Mesodermal cell (in vitro differentiated cells): ENCODE measurements at regions not wholly inside any gene's neighbourhood (a gene's known extent, or its start where the extent isn't known, plus 50 kb on each side); places are given as distances from the start of the nearest gene placed in this dataset.

Experiments
- H3K27ac ChIP-seq: 2 replicates; pipeline ENCODE4 v1.7.0; 2013; ENCODE audit warnings: mild to moderate bottlenecking, low read depth, low read length, moderate library complexity; ENCODE audit not compliant: severe bottlenecking
- H3K36me3 ChIP-seq: 2 replicates; pipeline ENCODE4 v1.7.1; 2013; ENCODE audit warnings: mild to moderate bottlenecking, low read length, moderate library complexity; ENCODE audit not compliant: control insufficient read depth, insufficient read depth
- H3K4me1 ChIP-seq: one replicate; pipeline ENCODE4 v1.7.1; 2013; ENCODE audit warnings: mild to moderate bottlenecking, low read length; ENCODE audit not compliant: insufficient read depth, control insufficient read depth, poor library complexity, severe bottlenecking
- H3K4me3 ChIP-seq: 2 replicates; pipeline ENCODE4 v1.7.0; 2013; ENCODE audit warnings: low read length, control low read depth, mild to moderate bottlenecking; ENCODE audit not compliant: insufficient read depth, poor library complexity, severe bottlenecking; ENCODE audit errors: extremely low read depth
- H3K9me3 ChIP-seq: 2 replicates; pipeline ENCODE4 v1.7.1; 2013; ENCODE audit warnings: mild to moderate bottlenecking, low read length, moderate library complexity; ENCODE audit not compliant: control insufficient read depth
- WGBS, 2 experiments: methylation state at CpG; one replicate each; pipeline ENCODE4 v1.1.5; 2013; ENCODE audit warnings: missing lambda C conversion rate in 2 of 2; ENCODE audit not compliant: insufficient coverage in 2 of 2; 5-methylcytosine and 5-hydroxymethylcytosine counted together

GRCh38 chr5:41636605-41637004 lies 126.2 kb upstream of the PLCXD3 start:
- Histone ChIP-seq H3K27ac (no peak overlapping the region), H3K4me1 (no peaks in the 10 kb centered on the region), H3K9me3 (no peaks in the 10 kb centered on the region), H3K36me3 (no peaks in the 10 kb centered on the region), H3K4me3 (no peak overlapping the region)
- 88 to 89% methylated on average over 1 to 2 of the region's 2 CpGs for WGBS, 2 experiments

GRCh38 chr5:41629897-41630296 lies 119.5 kb upstream of the PLCXD3 start:
- Histone ChIP-seq H3K27ac (no peak overlapping the region), H3K9me3 (no peaks in the 10 kb centered on the region), H3K4me3 (no peak overlapping the region), H3K4me1 (no peaks in the 10 kb centered on the region), H3K36me3 (no peaks in the 10 kb centered on the region)
- WGBS, 2 experiments = no CpG with 5 or more reads among the region's 1 CpG

- Histone ChIP-seq H3K27ac (no peak overlapping the region), H3K4me1 (no peaks in the 10 kb centered on the region), H3K4me3 (no peak overlapping the region), H3K9me3 (no peaks in the 10 kb centered on the region), H3K36me3 (no peaks in the 10 kb centered on the region)
Observed at GRCh38 chr5:41625571-41625970, 115.2 kb upstream of the PLCXD3 start.

- Histone ChIP-seq H3K4me3 (no peak overlapping the region), H3K4me1 (no peaks in the 10 kb centered on the region), H3K27ac (no peak overlapping the region), H3K36me3 (no peaks in the 10 kb centered on the region), H3K9me3 (no peaks in the 10 kb centered on the region)
- 77 to 94% methylated on average over 1 to 2 of the region's 2 CpGs for WGBS, 2 experiments
Observed at GRCh38 chr5:41621420-41621819, 111.0 kb upstream of the PLCXD3 start.

DNA sequence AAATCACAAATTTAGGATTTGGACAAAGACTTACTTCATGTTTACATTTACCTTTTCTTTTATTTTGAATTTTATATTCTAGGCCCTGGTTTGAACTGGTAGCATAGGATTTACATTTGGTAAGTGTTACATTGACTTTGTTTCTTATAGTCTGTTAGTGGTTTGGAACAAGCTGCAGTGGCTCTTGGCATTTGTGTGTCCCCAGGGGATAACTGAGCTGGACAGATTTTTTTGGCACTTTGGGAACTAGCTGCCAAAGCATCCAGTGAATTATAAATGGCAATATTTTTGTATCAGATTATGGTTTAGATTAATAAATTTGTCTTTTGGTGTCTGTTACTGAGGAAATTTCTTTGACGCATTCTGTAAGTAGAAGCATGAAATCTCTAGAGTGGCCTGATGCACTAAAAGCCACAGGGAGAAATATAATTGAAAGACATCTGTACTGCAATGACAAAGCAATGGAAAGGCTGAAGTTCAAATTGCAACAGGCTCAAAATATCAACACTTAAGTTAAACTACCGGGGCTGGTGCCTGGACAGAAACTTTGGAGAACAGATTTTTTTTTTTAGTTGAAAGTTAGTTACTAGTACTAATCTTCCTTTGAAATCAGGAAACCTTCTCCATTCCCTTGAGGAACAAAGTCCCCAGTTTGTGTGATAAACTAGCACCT lies 107.6 kb upstream of the PLCXD3 start:
- H3K36me3 ChIP-seq = no peaks in the 10 kb centered on the region
- H3K9me3 ChIP-seq = no peaks in the 10 kb centered on the region
- H3K4me1 ChIP-seq = no peaks in the 10 kb centered on the region
- no peak overlapping the region for H3K27ac ChIP-seq
- 90 to 100% methylated on average over 1 of the region's 2 CpGs for WGBS, 2 experiments
- no peak overlapping the region for H3K4me3 ChIP-seq

DNA sequence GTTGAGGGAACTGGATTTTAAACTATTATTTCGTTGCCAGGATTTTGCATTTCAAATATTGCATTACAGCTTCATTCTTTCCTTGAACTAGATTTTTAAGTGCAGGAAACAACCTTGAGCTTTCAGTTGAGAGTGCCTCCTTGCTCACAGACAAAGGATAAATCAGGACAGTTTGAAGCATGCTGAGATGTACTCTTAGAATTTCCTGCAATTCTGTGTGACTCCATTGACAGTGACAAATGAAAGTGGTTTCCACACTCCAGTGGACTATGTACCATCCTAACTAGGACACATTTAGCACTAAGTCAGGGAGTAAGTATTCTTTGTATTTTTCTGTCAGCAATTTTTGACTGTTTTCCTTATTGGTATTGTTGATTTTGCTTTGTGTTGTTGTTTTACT lies 100.0 kb upstream of the PLCXD3 start:
- Histone ChIP-seq H3K9me3 (no peaks in the 10 kb centered on the region), H3K36me3 (no peaks in the 10 kb centered on the region), H3K27ac (no peak overlapping the region), H3K4me1 (no peaks in the 10 kb centered on the region), H3K4me3 (no peak overlapping the region)
- no CpG with 5 or more reads among the region's 1 CpG for WGBS, 2 experiments

DNA sequence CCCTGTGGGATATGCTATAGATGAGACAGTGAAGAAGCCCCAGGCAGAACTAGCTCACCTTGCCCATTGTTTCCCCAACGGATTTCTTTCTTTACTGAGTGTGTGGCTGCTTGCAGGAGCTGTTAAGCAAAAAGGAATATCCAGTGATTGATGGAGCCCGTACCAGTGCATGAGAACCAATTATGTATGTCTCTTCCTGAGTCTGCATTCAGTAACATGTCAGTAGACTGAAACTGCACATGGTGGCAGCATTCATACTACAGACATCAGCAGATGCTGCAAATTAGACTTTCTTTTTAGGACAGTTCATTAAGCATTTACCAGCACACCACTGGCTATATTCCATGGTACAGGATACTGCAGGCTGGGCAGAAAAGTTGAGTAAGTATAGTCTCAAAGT lies 90.3 kb upstream of the PLCXD3 start:
- H3K4me3 ChIP-seq = no peak overlapping the region

DNA sequence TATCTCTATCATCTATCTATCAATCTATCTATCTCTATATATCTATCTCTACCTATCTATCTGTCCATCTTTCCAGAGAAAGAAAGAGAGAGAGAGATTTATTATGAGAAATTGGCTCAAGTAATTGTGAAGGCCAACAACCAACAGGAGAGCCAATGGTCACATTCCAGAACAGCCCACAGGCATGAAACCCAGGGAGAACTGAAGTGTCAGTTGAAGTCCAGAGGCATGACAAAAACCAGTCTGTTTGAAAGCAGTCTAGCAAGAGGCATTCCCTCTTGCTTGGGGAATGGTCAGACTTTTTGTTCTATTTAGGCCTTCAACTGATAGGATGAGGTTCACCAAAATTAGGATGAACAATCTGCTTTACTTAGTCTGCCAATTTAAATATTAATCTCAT lies 87.6 kb upstream of the PLCXD3 start:
- Histone ChIP-seq H3K4me3 (no peak overlapping the region), H3K36me3 (no peaks in the 10 kb centered on the region)

More for the DNA sequence above, 90.3 kb upstream of the PLCXD3 start:
- no peaks in the 10 kb centered on the region for H3K36me3 ChIP-seq
- no peaks in the 10 kb centered on the region for H3K4me1 ChIP-seq
- no peak overlapping the region for H3K27ac ChIP-seq
- no peaks in the 10 kb centered on the region for H3K9me3 ChIP-seq
- WGBS, 2 experiments = 76 to 100% methylated on average over 1 to 2 of the region's 2 CpGs

DNA sequence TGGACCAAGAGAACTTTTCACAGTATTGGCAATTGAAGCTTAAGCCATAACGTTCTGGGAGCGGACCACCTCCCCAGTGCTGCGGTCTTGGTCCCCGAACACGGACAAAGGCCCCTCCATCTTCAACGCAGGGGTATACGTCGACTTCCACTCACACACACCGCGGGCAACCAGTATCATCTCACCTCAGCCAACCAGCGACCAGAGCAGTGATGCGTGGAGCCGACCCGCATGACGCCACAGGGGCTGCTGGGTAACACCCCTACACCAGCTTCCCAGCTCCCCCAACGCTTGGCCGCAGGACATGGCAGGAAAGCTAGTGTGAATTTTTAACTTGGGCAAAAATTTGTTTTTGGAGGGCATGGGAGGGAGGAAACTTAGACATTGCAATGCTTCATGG lies 77.3 kb upstream of the PLCXD3 start:
- H3K36me3 ChIP-seq = no peaks in the 10 kb centered on the region
- no peak overlapping the region for H3K4me3 ChIP-seq
- H3K27ac ChIP-seq = no peak overlapping the region
- H3K4me1 ChIP-seq = no peaks in the 10 kb centered on the region
- 95 to 96% methylated on average over 13 of the region's 17 CpGs for WGBS, 2 experiments
- no peaks in the 10 kb centered on the region for H3K9me3 ChIP-seq

More for the DNA sequence above, 87.6 kb upstream of the PLCXD3 start:
- Histone ChIP-seq H3K9me3 (no peaks in the 10 kb centered on the region), H3K4me1 (no peaks in the 10 kb centered on the region), H3K27ac (no peak overlapping the region)

- H3K27ac ChIP-seq = no peak overlapping the region
- no peaks in the 10 kb centered on the region for H3K36me3 ChIP-seq
Observed at GRCh38 chr5:41575110-41575779, 64.8 kb upstream of the PLCXD3 start.

GRCh38 chr5:41574391-41574790 lies 64.0 kb upstream of the PLCXD3 start:
- Histone ChIP-seq H3K36me3 (no peaks in the 10 kb centered on the region), H3K4me3 (no peak overlapping the region), H3K9me3 (peaks cover 5% of the 10 kb centered on the region), H3K4me1 (no peaks in the 10 kb centered on the region), H3K27ac (no peak overlapping the region)
- WGBS, 2 experiments = no CpG with 5 or more reads among the region's 2 CpGs

More at GRCh38 chr5:41575110-41575779, 64.8 kb upstream of the PLCXD3 start:
- WGBS, 2 experiments = 67 to 100% methylated on average over 1 of the region's 1 CpG
- H3K9me3 ChIP-seq = peaks cover 5% of the 10 kb centered on the region
- H3K4me3 ChIP-seq = no peak overlapping the region
- H3K4me1 ChIP-seq = no peaks in the 10 kb centered on the region
